HepG2 (cell line): ENCODE measurements at regions not wholly inside any gene's neighbourhood (a gene's known extent, or its start where the extent isn't known, plus 50 kb on each side); places are given as distances from the start of the nearest gene placed in this dataset.

ENCODE experiments used
- ATAC-seq: fragments of 200-7000 bp; cut with Tn5 transposase; 3 replicates; pipeline ENCODE4 v1.9.1; 2020; ENCODE audit warnings: mild to moderate bottlenecking, moderate library complexity
- BruUV-seq: library from RNA; stranded (reverse); fragments of 400-500 nt; replicated peaks from 2 replicates; lab custom pipeline; 2021; lab: Mats Ljungman, UMichigan
- CTCF ChIA-PET: fragments of 300-600 bp; formaldehyde crosslinking; extraction: SDS; loops from one replicate; lab custom pipeline; 2021; ENCODE audit warnings: low total read pairs, inconsistent platforms, low intra/inter-chr PET ratio; lab: Yijun Ruan, JAX
- POLR2A ChIA-PET: fragments of 350-600 bp; sonication (Branson Sonifier 250); formaldehyde crosslinking; loops from one replicate; lab custom pipeline; 2020; ENCODE audit warnings: antibody characterized with exemption, inconsistent platforms; lab: Yijun Ruan, JAX
- DNase-seq: peaks from one replicate; pipeline ENCODE4 v3.0.0-alpha.2; 2015; ENCODE audit warnings: low spot score
- FAIRE-seq: peaks from 3 replicates; lab custom pipeline; 2011; peaks lifted over from hg19 to GRCh38; lab: Jason Lieb, UNC
- H2AFZ ChIP-seq: one replicate; pipeline ENCODE4 v1.6.1; 2011; ENCODE audit warnings: low read length, inconsistent platforms
- H3K27ac ChIP-seq: fragments of 300-600 bp; 3 replicates; pipeline ENCODE4 v1.8.0; 2011; ENCODE audit warnings: mixed run types, mild to moderate bottlenecking, mixed read lengths, low read length, inconsistent platforms; ENCODE audit not compliant: insufficient read depth; ENCODE audit errors: extremely low read length
- H3K27me3 ChIP-seq, 2 experiments: fragments of 200-600 bp in 1 of 2; 2 replicates in 1 of 2; 3 replicates in 1 of 2; pipeline versions ENCODE4 v1.6.0 to v1.8.0; 2011; ENCODE audit warnings: low read length in 2 of 2, mild to moderate bottlenecking in 2 of 2, moderate library complexity in 2 of 2, inconsistent platforms in 1 of 2; ENCODE audit not compliant: insufficient read depth in 2 of 2, control insufficient read depth in 1 of 2
- H3K36me3 ChIP-seq, 2 experiments: fragments of 200-600 bp in 1 of 2; replicated peaks in 1 of 2; 2 replicates in 1 of 2; 3 replicates in 1 of 2; pipeline versions ENCODE4 v1.5.1 to v1.8.0; 2011; ENCODE audit warnings: low read length in 2 of 2, inconsistent platforms in 1 of 2; ENCODE audit not compliant: insufficient read depth in 2 of 2, control insufficient read depth in 1 of 2
- H3K4me1 ChIP-seq: 2 replicates; pipeline ENCODE4 v1.5.1; 2012; ENCODE audit warnings: low read length, inconsistent platforms; ENCODE audit not compliant: insufficient read depth
- H3K4me2 ChIP-seq: 2 replicates; pipeline ENCODE4 v1.6.0; 2011; ENCODE audit warnings: low read depth, low read length, inconsistent platforms
- H3K4me3 ChIP-seq, 3 experiments: fragments of 200-600 bp in 1 of 3; sonication (generic), shearing (Covaris generic) in 1 of 3; replicated peaks in 1 of 3; 2 replicates each; pipeline ENCODE4 v1.5.1; 2011 to 2016; ENCODE audit warnings: low read length in 3 of 3, inconsistent platforms in 2 of 3, low read depth in 2 of 3, mild to moderate bottlenecking in 2 of 3, control low read depth in 1 of 3, mixed read lengths in 1 of 3; ENCODE audit not compliant: insufficient read depth in 1 of 3
- H3K79me2 ChIP-seq: one replicate; pipeline ENCODE4 v1.6.1; 2011; ENCODE audit warnings: low read length, inconsistent platforms; ENCODE audit not compliant: insufficient read depth
- H3K9ac ChIP-seq: 2 replicates; pipeline ENCODE4 v1.6.0; 2011; ENCODE audit warnings: mild to moderate bottlenecking, low read depth, low read length, inconsistent platforms; ENCODE audit not compliant: insufficient read depth
- H3K9me3 ChIP-seq: 2 replicates; pipeline ENCODE4 v1.5.1; 2012; ENCODE audit warnings: mild to moderate bottlenecking, low read length
- H4K20me1 ChIP-seq: 2 replicates; pipeline ENCODE4 v1.6.0; 2011; ENCODE audit warnings: inconsistent platforms, mild to moderate bottlenecking, low read length, moderate library complexity; ENCODE audit not compliant: insufficient read depth
- HOXA5 ChIP-seq: sonication (generic); formaldehyde crosslinking; IDR thresholded peaks from 2 replicates; pipeline ENCODE4 v1.4.0; 2020; ENCODE audit warnings: missing genetic modification reagents
- KLF12 ChIP-seq: sonication (generic); formaldehyde crosslinking; IDR thresholded peaks from 2 replicates; pipeline ENCODE4 v1.4.0; 2020; ENCODE audit warnings: missing genetic modification reagents, borderline replicate concordance
- MAFF ChIP-seq: IDR thresholded peaks from 2 replicates; pipeline ENCODE4 v1.6.1; 2011; ENCODE audit warnings: low read depth, low read length, improper control_type of control experiment
- MAFK ChIP-seq, 2 experiments: IDR thresholded peaks in 1 of 2; conservative IDR thresholded peaks in 1 of 2; 2 replicates each; pipeline ENCODE4 v1.6.1; 2011; ENCODE audit warnings: improper control_type of control experiment in 2 of 2, low read length in 2 of 2
- MNT ChIP-seq: fragments of 450-650 bp; IDR thresholded peaks from 2 replicates; pipeline ENCODE4 v1.6.1; 2016
- ONECUT2 ChIP-seq: sonication (generic); formaldehyde crosslinking; IDR thresholded peaks from 2 replicates; pipeline ENCODE4 v1.4.0; 2020; ENCODE audit warnings: missing genetic modification reagents
- POLR2AphosphoS5 ChIP-seq: IDR thresholded peaks from 2 replicates; pipeline ENCODE4 v1.6.1; 2012; ENCODE audit warnings: low read depth, low read length
- RAD51 ChIP-seq: fragments of 450-650 bp; IDR thresholded peaks from 2 replicates; pipeline ENCODE4 v1.6.1; 2016; ENCODE audit warnings: borderline replicate concordance
- WIZ ChIP-seq: sonication (generic); formaldehyde crosslinking; IDR thresholded peaks from 2 replicates; pipeline ENCODE4 v1.5.1; 2020; ENCODE audit warnings: mild to moderate bottlenecking, missing genetic modification reagents
- ZFP82 ChIP-seq: sonication (generic); formaldehyde crosslinking; IDR thresholded peaks from 2 replicates; pipeline ENCODE4 v1.5.1; 2020; ENCODE audit warnings: mild to moderate bottlenecking, missing genetic modification reagents, borderline replicate concordance
- ZNF124 ChIP-seq: sonication (generic); formaldehyde crosslinking; IDR thresholded peaks from 2 replicates; pipeline ENCODE4 v1.4.0; 2020; ENCODE audit warnings: missing genetic modification reagents
- ZNF180 ChIP-seq: sonication (generic); formaldehyde crosslinking; IDR thresholded peaks from 2 replicates; pipeline ENCODE4 v1.4.0; 2020; ENCODE audit warnings: low read depth, missing genetic modification reagents, borderline replicate concordance
- ZNF34 ChIP-seq: sonication (generic); formaldehyde crosslinking; IDR thresholded peaks from 2 replicates; pipeline ENCODE4 v1.4.0; 2020; ENCODE audit warnings: mild to moderate bottlenecking, missing genetic modification reagents, borderline replicate concordance
- ZNF773 ChIP-seq: sonication (generic); formaldehyde crosslinking; IDR thresholded peaks from 2 replicates; pipeline ENCODE4 v1.4.0; 2020; ENCODE audit warnings: missing genetic modification reagents, borderline replicate concordance
- ZNF776 ChIP-seq: sonication (generic); formaldehyde crosslinking; IDR thresholded peaks from 2 replicates; pipeline ENCODE4 v1.4.0; 2020; ENCODE audit warnings: mild to moderate bottlenecking, missing genetic modification reagents
- ZNF780A ChIP-seq: sonication (generic); formaldehyde crosslinking; IDR thresholded peaks from 2 replicates; pipeline ENCODE4 v1.8.0; 2022; ENCODE audit warnings: mild to moderate bottlenecking, missing genetic modification reagents, moderate library complexity
- WGBS: methylation state at CpG from one replicate; pipeline ENCODE4 v1.1.6; 2017; ENCODE audit warnings: low lambda C conversion rate; 5-methylcytosine and 5-hydroxymethylcytosine counted together
- in situ Hi-C: cut with HindIII; loops from 2 replicates; pipeline ENCODE4 v1.10.0; 2017; ENCODE audit warnings: low pct_unique_long_range_greater_than_20kb; ENCODE audit not compliant: extremely low pct_ligation_motif_present
- intact Hi-C: fragments of 100-400 bp; cut with micrococcal nuclease; formaldehyde crosslinking; loops from one replicate; pipeline ENCODE4 v1.10.0; 2022; ENCODE audit not compliant: unreplicated experiment
- TF ChIP-seq, protein P1 (sequence below): IDR thresholded peaks from 2 replicates; pipeline ENCODE4 v1.6.1; 2016
- TF ChIP-seq, protein P2 (sequence below): sonication (generic); formaldehyde crosslinking; IDR thresholded peaks from 2 replicates; pipeline ENCODE4 v1.4.0; 2020; ENCODE audit warnings: missing genetic modification reagents
- TF ChIP-seq, protein P3 (sequence below): sonication (generic); formaldehyde crosslinking; IDR thresholded peaks from 2 replicates; pipeline ENCODE4 v1.4.0; 2020; ENCODE audit warnings: mild to moderate bottlenecking, missing genetic modification reagents
- TF ChIP-seq, protein P4 (sequence below): sonication (generic); formaldehyde crosslinking; IDR thresholded peaks from 2 replicates; pipeline ENCODE4 v1.4.0; 2020; ENCODE audit warnings: mild to moderate bottlenecking, missing genetic modification reagents

- TF ChIP-seq ZFP82 (CRISPR knock-in tag) = no peak
- TF ChIP-seq, protein P1, sequence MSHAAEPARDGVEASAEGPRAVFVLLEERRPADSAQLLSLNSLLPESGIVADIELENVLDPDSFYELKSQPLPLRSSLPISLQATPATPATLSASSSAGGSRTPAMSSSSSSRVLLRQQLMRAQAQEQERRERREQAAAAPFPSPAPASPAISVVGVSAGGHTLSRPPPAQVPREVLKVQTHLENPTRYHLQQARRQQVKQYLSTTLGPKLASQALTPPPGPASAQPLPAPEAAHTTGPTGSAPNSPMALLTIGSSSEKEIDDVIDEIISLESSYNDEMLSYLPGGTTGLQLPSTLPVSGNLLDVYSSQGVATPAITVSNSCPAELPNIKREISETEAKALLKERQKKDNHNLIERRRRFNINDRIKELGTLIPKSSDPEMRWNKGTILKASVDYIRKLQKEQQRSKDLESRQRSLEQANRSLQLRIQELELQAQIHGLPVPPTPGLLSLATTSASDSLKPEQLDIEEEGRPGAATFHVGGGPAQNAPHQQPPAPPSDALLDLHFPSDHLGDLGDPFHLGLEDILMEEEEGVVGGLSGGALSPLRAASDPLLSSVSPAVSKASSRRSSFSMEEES = no peak
- TF ChIP-seq, protein P2, sequence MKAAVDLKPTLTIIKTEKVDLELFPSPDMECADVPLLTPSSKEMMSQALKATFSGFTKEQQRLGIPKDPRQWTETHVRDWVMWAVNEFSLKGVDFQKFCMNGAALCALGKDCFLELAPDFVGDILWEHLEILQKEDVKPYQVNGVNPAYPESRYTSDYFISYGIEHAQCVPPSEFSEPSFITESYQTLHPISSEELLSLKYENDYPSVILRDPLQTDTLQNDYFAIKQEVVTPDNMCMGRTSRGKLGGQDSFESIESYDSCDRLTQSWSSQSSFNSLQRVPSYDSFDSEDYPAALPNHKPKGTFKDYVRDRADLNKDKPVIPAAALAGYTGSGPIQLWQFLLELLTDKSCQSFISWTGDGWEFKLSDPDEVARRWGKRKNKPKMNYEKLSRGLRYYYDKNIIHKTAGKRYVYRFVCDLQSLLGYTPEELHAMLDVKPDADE (CRISPR knock-in tag) = no peak
- TF ChIP-seq, protein P3, sequence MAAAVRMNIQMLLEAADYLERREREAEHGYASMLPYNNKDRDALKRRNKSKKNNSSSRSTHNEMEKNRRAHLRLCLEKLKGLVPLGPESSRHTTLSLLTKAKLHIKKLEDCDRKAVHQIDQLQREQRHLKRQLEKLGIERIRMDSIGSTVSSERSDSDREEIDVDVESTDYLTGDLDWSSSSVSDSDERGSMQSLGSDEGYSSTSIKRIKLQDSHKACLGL = no peak
- TF ChIP-seq ZNF34 = no peak
Observed at GRCh38 chr13:81295177-81295576, 954.3 kb upstream of the SPRY2 start (continued).

DNA sequence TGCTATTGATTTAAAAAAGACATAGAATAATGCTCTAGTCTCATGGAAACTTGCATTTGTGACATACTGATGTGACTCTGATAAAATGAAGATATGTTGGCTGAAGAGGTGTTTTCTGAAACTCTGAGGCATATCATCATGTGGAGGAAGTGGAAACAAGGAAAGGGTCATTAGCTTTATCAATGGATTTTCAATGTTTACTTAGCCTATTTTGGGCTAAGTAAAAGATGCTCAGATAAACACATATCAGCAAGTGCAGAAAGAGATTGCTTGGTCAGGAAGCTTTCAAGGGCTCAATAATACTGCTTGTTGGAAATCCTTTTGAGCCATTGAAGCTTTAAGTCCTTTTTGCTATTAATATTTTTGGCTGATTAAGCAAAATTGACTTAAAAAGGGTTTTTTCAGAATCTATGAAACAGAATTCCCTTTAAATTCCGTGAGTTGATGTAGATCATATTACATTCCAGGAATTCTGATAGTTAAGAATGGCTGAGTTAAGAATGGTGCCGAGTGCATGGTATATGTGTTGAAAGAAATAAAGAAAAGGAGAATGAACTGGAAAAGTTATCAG, 952.8 kb upstream of the SPRY2 start:
- TF ChIP-seq MAFF = peak; percentile 71; the same call in 1 of the 2 replicates
- TF ChIP-seq, protein P4, sequence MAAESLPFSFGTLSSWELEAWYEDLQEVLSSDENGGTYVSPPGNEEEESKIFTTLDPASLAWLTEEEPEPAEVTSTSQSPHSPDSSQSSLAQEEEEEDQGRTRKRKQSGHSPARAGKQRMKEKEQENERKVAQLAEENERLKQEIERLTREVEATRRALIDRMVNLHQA = no peak
- TF ChIP-seq ZNF180 = no peak
- no peak for TF ChIP-seq KLF12 (CRISPR knock-in tag)
- no peak for TF ChIP-seq ONECUT2 (CRISPR knock-in tag)
- no peak for TF ChIP-seq ZNF773 (CRISPR knock-in tag)
- TF ChIP-seq ZNF776 (CRISPR knock-in tag) = no peak
- no peak for TF ChIP-seq ZNF124
- TF ChIP-seq MAFK (conservative IDR thresholded peaks at IDR 0.05 in 1 of 2, IDR thresholded peaks at IDR 0.05 in 1 of 2; ENCODE audit: low read length in 2 of 2) = peak; percentile 47 to 72; a peak in 3 of 4 replicates
- no peak for TF ChIP-seq ZNF780A
- no peak for TF ChIP-seq MNT
- no peak for TF ChIP-seq POLR2AphosphoS5
- no peak for TF ChIP-seq WIZ (CRISPR knock-in tag)
- no peak for TF ChIP-seq HOXA5 (CRISPR knock-in tag)
- TF ChIP-seq RAD51 = no peak
- TF ChIP-seq, all 625 proteins: peak for 2
- H3K4me1 ChIP-seq = no peaks in the 10 kb centered on the region
- no peak overlapping the region for H3K9ac ChIP-seq
- no peak overlapping the region for H3K4me2 ChIP-seq
- H3K36me3 ChIP-seq = no peaks in the 10 kb centered on the region
- FAIRE-seq (no peak), ATAC-seq (no peak), DNase-seq (no peak)
- no peak overlapping the region for H2AFZ ChIP-seq
- no peaks in the 10 kb centered on the region for H4K20me1 ChIP-seq
- WGBS = 0% methylated on average over 2 of the region's 2 CpGs
- no peak overlapping the region for H3K4me3 ChIP-seq
- H3K27me3 ChIP-seq = no peaks in the 10 kb centered on the region
- H3K27ac ChIP-seq = no peak overlapping the region
- in situ Hi-C loops (no loop called here), intact Hi-C loops (no loop called here)
- ChIA-PET POLR2A (no interaction called here), CTCF (no interaction called here)
- no TSS peak for BruUV-seq
- H3K9me3 ChIP-seq = no peaks in the 10 kb centered on the region
- no peaks in the 10 kb centered on the region for H3K79me2 ChIP-seq
